ENCODE measurements at regions not wholly inside any gene's neighbourhood (a gene's known extent, or its start where the extent isn't known, plus 50 kb on each side); places are given as distances from the start of the nearest gene placed in this dataset.

- no peak for DNase-seq
- H3K9me3 ChIP-seq, result no peaks in the 10 kb centered on the region
- TF ChIP-seq CTCF (IDR thresholded peaks at IDR 0.05; ENCODE audit: low read depth, low read length), result no peak
- H3K4me1 ChIP-seq, result no peaks in the 10 kb centered on the region
- no peaks in the 10 kb centered on the region for H3K27me3 ChIP-seq
- H3K36me3 ChIP-seq, result no peaks in the 10 kb centered on the region
- H3K4me3 ChIP-seq (ENCODE audit: low read depth, low read length), result no peak overlapping the region
Measured at GRCh38 chr1:90334137-90334536, 339.2 kb downstream of the ZNF326 start.

DNA sequence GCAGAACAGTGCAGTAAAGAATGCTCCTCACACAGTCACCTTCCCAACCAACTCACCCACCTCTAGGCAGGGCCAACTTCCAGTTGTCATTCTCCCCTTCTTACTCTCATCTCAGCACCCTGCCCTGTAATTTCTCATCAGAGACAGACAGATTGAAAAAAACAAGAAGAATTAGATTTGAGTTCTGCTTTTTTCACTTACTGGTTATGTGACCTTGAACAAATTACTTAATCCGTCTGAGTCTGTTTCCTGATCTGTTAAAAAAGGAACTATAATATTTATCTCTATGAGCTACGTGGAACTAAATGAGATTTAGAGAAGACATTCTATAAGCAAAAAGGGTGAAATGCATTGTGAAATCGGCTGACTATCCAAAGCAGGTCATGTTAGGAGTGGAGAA lies 330.3 kb downstream of the ZNF326 start:
- no peak for DNase-seq
- H3K27me3 ChIP-seq, result no peaks in the 10 kb centered on the region
- TF ChIP-seq CTCF (IDR thresholded peaks at IDR 0.05; ENCODE audit: low read depth, low read length), result no peak

GRCh38 chr1:90322186-90322585 lies 327.3 kb downstream of the ZNF326 start:
- Histone ChIP-seq H3K9me3 (no peaks in the 10 kb centered on the region), H3K36me3 (no peaks in the 10 kb centered on the region), H3K4me3 (ENCODE audit: low read depth, low read length) (no peak overlapping the region), H3K27me3 (no peaks in the 10 kb centered on the region), H3K4me1 (no peaks in the 10 kb centered on the region)
- TF ChIP-seq CTCF (IDR thresholded peaks at IDR 0.05; ENCODE audit: low read depth, low read length), result no peak
- DNase-seq, result no peak

More for the DNA sequence above, 330.3 kb downstream of the ZNF326 start:
- no peak overlapping the region for H3K4me3 ChIP-seq (ENCODE audit: low read depth, low read length)
- no peaks in the 10 kb centered on the region for H3K9me3 ChIP-seq
- no peaks in the 10 kb centered on the region for H3K36me3 ChIP-seq
- no peaks in the 10 kb centered on the region for H3K4me1 ChIP-seq

GRCh38 chr1:90319918-90320317 lies 325.0 kb downstream of the ZNF326 start:
- H3K27me3 ChIP-seq, result no peaks in the 10 kb centered on the region
- H3K4me3 ChIP-seq (ENCODE audit: low read depth, low read length), result no peak overlapping the region
- H3K9me3 ChIP-seq, result no peaks in the 10 kb centered on the region
- TF ChIP-seq CTCF (IDR thresholded peaks at IDR 0.05; ENCODE audit: low read depth, low read length), result no peak
- no peaks in the 10 kb centered on the region for H3K4me1 ChIP-seq
- H3K36me3 ChIP-seq, result no peaks in the 10 kb centered on the region
- no peak for DNase-seq

DNA sequence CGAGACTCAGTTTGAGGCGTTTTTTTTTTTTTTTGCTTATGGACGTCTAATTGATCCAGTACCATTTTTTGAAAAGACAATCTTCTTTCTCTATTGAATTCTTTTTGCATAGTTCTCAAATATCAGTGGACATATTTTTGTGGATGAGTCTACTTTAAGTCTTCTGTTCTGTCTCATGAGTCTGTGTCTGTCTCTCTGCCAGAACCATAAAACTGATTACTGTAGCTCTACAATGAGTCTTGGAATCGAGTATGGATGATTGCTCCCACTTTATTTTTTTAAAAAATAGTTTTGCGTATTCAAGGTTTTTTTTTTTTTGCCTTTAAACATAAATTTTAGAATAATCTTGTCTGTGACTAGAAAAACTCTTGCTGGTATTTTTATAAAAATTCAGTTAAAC lies 323.5 kb downstream of the ZNF326 start:
- Histone ChIP-seq H3K4me1 (no peaks in the 10 kb centered on the region), H3K9me3 (no peaks in the 10 kb centered on the region), H3K27me3 (no peaks in the 10 kb centered on the region), H3K4me3 (ENCODE audit: low read depth, low read length) (no peak overlapping the region), H3K36me3 (no peaks in the 10 kb centered on the region)
- no peak for TF ChIP-seq CTCF (IDR thresholded peaks at IDR 0.05; ENCODE audit: low read depth, low read length)
- no peak for DNase-seq

DNA sequence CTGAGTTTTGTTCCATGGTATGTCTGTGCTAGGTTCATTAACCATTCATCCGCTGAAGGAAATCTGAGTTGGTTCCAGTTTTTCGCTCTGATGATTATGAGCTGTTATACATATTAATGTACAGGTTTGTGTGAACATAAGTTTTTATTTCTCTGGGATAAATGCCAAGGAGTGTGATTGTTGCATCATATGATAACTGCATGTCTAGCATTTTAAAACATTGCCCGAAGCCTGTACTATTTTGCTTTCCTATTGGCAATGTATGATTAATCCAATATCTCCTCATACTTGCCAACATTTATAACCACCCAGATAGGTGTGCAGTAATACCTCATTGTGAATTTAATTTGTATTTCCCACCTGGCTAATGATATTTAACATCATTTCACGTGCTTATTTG lies 322.7 kb downstream of the ZNF326 start:
- Histone ChIP-seq H3K36me3 (no peaks in the 10 kb centered on the region), H3K27me3 (no peaks in the 10 kb centered on the region), H3K4me1 (no peaks in the 10 kb centered on the region), H3K4me3 (ENCODE audit: low read depth, low read length) (no peak overlapping the region), H3K9me3 (no peaks in the 10 kb centered on the region)
- no peak for DNase-seq
- TF ChIP-seq CTCF (IDR thresholded peaks at IDR 0.05; ENCODE audit: low read depth, low read length), result no peak

Data from BE2C (cell line).